ENCODE measurements at regions not wholly inside any gene's neighbourhood (a gene's known extent, or its start where the extent isn't known, plus 50 kb on each side); places are given as distances from the start of the nearest gene placed in this dataset.

GRCh38 chr3:40680685-40681657 lies 156.2 kb downstream of the ZNF621 start:
- TF ChIP-seq POLR2AphosphoS5 (IDR thresholded peaks at IDR 0.05; ENCODE audit: borderline replicate concordance, low read depth, low read length), result no peak
- TF ChIP-seq EZH2 (IDR thresholded peaks at IDR 0.05), result no peak

Data from SK-N-MC (cell line).